WTC11 (cell line): ENCODE measurements at regions not wholly inside any gene's neighbourhood (a gene's known extent, or its start where the extent isn't known, plus 50 kb on each side); places are given as distances from the start of the nearest gene placed in this dataset.

Experiments
- ATAC-seq: fragments of 200-7000 bp; cut with Tn5 transposase; 2 replicates; pipeline ENCODE4 v1.10.0; 2021; ENCODE audit warnings: mild to moderate bottlenecking, moderate library complexity
- CTCF ChIA-PET: fragments of 300-600 bp; sonication (Branson Sonifier 250); formaldehyde crosslinking; loops from one replicate; lab custom pipeline; 2021; ENCODE audit warnings: antibody characterized with exemption; lab: Charles Lee
- POLR2A ChIA-PET: fragments of 350-600 bp; sonication (Branson Sonifier 250); formaldehyde crosslinking; loops from one replicate; lab custom pipeline; 2021; ENCODE audit warnings: antibody characterized with exemption; lab: Charles Lee
- DNase-seq: peaks from one replicate; pipeline ENCODE4 v3.0.0; 2021; ENCODE audit warnings: low spot score
- H3K27ac Mint-ChIP-seq: 2 replicates; pipeline ENCODE4 v1.8.0; 2021; ENCODE audit warnings: mixed read lengths
- H3K27me3 Mint-ChIP-seq: 2 replicates; pipeline ENCODE4 v1.8.0; 2021; ENCODE audit warnings: low read depth, mild to moderate bottlenecking, moderate library complexity, mixed read lengths
- H3K36me3 Mint-ChIP-seq: 2 replicates; pipeline ENCODE4 v1.8.0; 2021; ENCODE audit warnings: mixed read lengths
- H3K4me1 Mint-ChIP-seq: 2 replicates; pipeline ENCODE4 v1.8.0; 2022; ENCODE audit warnings: mixed read lengths
- H3K4me3 Mint-ChIP-seq: 2 replicates; pipeline ENCODE4 v1.8.0; 2021; ENCODE audit warnings: mild to moderate bottlenecking, moderate library complexity, mixed read lengths
- H3K9me3 Mint-ChIP-seq: 2 replicates; pipeline ENCODE4 v1.8.0; 2021; ENCODE audit warnings: mixed read lengths
- AR ChIP-seq: fragments of 250-450 bp; sonication (Bioruptor Pico); IDR thresholded peaks from 2 replicates; pipeline ENCODE4 v1.9.0; 2021; ENCODE audit warnings: mild to moderate bottlenecking
- CBFB ChIP-seq: sonication (generic); formaldehyde crosslinking; IDR thresholded peaks from 2 replicates; pipeline ENCODE4 v1.8.1; 2022; ENCODE audit warnings: mild to moderate bottlenecking, low read depth, missing genetic modification reagents
- CREB1 ChIP-seq: sonication (generic); formaldehyde crosslinking; IDR thresholded peaks from 2 replicates; pipeline ENCODE4 v1.8.0; 2023; ENCODE audit warnings: mild to moderate bottlenecking, missing genetic modification reagents
- ETV6 ChIP-seq: sonication (generic); formaldehyde crosslinking; IDR thresholded peaks from 2 replicates; pipeline ENCODE4 v1.8.1; 2022; ENCODE audit warnings: mild to moderate bottlenecking, missing genetic modification reagents
- GTF2I ChIP-seq: fragments of 250-450 bp; sonication (Bioruptor Pico); conservative IDR thresholded peaks from 2 replicates; pipeline ENCODE4 v1.4.0; 2021; ENCODE audit warnings: mild to moderate bottlenecking
- JUN ChIP-seq: sonication (generic); formaldehyde crosslinking; IDR thresholded peaks from 2 replicates; pipeline ENCODE4 v1.8.0; 2023; ENCODE audit warnings: mild to moderate bottlenecking, missing genetic modification reagents
- NFE2L1 ChIP-seq: sonication (generic); formaldehyde crosslinking; IDR thresholded peaks from 2 replicates; pipeline ENCODE4 v1.8.1; 2023; ENCODE audit warnings: missing genetic modification reagents
- NFYB ChIP-seq: sonication (generic); formaldehyde crosslinking; conservative IDR thresholded peaks from 2 replicates; pipeline ENCODE4 v1.8.0; 2022; ENCODE audit warnings: low read depth, missing genetic modification reagents
- NR2C2 ChIP-seq: sonication (generic); formaldehyde crosslinking; IDR thresholded peaks from 2 replicates; pipeline ENCODE4 v1.8.0; 2022; ENCODE audit warnings: mild to moderate bottlenecking, missing genetic modification reagents
- PREB ChIP-seq: sonication (generic); formaldehyde crosslinking; IDR thresholded peaks from 2 replicates; pipeline ENCODE4 v1.8.1; 2022; ENCODE audit warnings: mild to moderate bottlenecking, missing genetic modification reagents, moderate library complexity, borderline replicate concordance
- PRRX2 ChIP-seq: fragments of 250-450 bp; sonication (Bioruptor Pico); IDR thresholded peaks from 2 replicates; pipeline ENCODE4 v1.8.0; 2021; ENCODE audit warnings: mild to moderate bottlenecking
- RORB ChIP-seq: fragments of 250-450 bp; sonication (Bioruptor Pico); IDR thresholded peaks from 2 replicates; pipeline ENCODE4 v1.9.0; 2021; ENCODE audit warnings: mild to moderate bottlenecking
- SMAD3 ChIP-seq: sonication (generic); formaldehyde crosslinking; IDR thresholded peaks from 2 replicates; pipeline ENCODE4 v1.8.0; 2022; ENCODE audit warnings: missing genetic modification reagents, mild to moderate bottlenecking, borderline replicate concordance
- SOX15 ChIP-seq: fragments of 250-450 bp; sonication (Bioruptor Pico); IDR thresholded peaks from 2 replicates; pipeline ENCODE4 v1.9.0; 2021; ENCODE audit warnings: mild to moderate bottlenecking
- TCF7 ChIP-seq: sonication (generic); formaldehyde crosslinking; IDR thresholded peaks from 2 replicates; pipeline ENCODE4 v1.8.0; 2022; ENCODE audit warnings: mild to moderate bottlenecking, low read depth, missing genetic modification reagents, moderate library complexity
- USF2 ChIP-seq: sonication (generic); formaldehyde crosslinking; IDR thresholded peaks from 2 replicates; pipeline ENCODE4 v1.8.1; 2023; ENCODE audit warnings: mild to moderate bottlenecking, missing genetic modification reagents, moderate library complexity
- ZNF121 ChIP-seq: sonication (generic); formaldehyde crosslinking; IDR thresholded peaks from 2 replicates; pipeline ENCODE4 v1.8.0; 2023; ENCODE audit warnings: missing genetic modification reagents
- ZNF396 ChIP-seq: fragments of 250-450 bp; sonication (Bioruptor Pico); IDR thresholded peaks from 2 replicates; pipeline ENCODE4 v1.8.0; 2021; ENCODE audit warnings: mild to moderate bottlenecking, moderate library complexity, borderline replicate concordance
- ZNF425 ChIP-seq: fragments of 250-450 bp; sonication (Bioruptor Pico); conservative IDR thresholded peaks from 2 replicates; pipeline ENCODE4 v1.9.0; 2021; ENCODE audit warnings: mild to moderate bottlenecking
- TF ChIP-seq, protein P1 (sequence below): fragments of 250-450 bp; sonication (Bioruptor Pico); IDR thresholded peaks from 2 replicates; pipeline ENCODE4 v1.9.0; 2021; ENCODE audit warnings: moderate library complexity, mild to moderate bottlenecking, inconsistent platforms, borderline replicate concordance
- TF ChIP-seq, protein P2 (sequence below): fragments of 250-450 bp; sonication (Bioruptor Pico); IDR thresholded peaks from 2 replicates; pipeline ENCODE4 v2.1.2; 2022; ENCODE audit warnings: mild to moderate bottlenecking, moderate library complexity

DNA sequence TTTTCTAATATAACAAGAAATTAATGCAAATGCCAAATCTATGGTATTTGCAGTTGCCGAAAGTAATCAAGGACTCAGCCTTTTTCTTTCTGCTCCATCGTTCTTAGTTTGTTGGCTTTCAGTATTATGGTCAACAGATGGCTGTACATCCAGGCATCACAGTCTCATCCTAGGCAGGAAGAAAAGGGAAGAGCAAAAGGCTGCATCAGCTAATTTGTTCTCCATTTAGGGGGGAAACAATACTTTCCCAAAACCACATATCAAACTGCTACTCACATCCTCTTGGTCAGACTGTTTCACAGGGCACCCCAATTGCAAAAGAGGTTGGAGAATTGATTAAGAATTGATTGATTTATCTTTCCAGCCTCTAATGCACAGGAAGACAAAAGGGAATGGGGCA is 89.3 kb downstream of the MDH1 start:
- no peaks in the 10 kb centered on the region for H3K36me3 Mint-ChIP-seq
- ChIA-PET POLR2A (no interaction called here), CTCF (interaction anchor here (1.1 to 1.7 kb wide), 2 partner anchors 21 to 183 kb away, joined by 3 to 6 read pairs; no protein-coding TSS in a partner anchor)
- no peak overlapping the region for H3K4me3 Mint-ChIP-seq
- no peaks in the 10 kb centered on the region for H3K9me3 Mint-ChIP-seq
- no peaks in the 10 kb centered on the region for H3K27me3 Mint-ChIP-seq
- no peak for DNase-seq
- H3K27ac Mint-ChIP-seq: no peak overlapping the region
- no peak for ATAC-seq
- TF ChIP-seq CBFB: no peak
- no peak for TF ChIP-seq NFYB (CRISPR knock-in tag)
- no peak for TF ChIP-seq USF2 (CRISPR knock-in tag)
- no peak for TF ChIP-seq PREB (CRISPR knock-in tag)
- TF ChIP-seq ZNF425: no peak
- no peak for TF ChIP-seq NFE2L1 (CRISPR knock-in tag)
- no peak for TF ChIP-seq ETV6 (CRISPR knock-in tag)
- TF ChIP-seq TCF7 (CRISPR knock-in tag): no peak
- TF ChIP-seq RORB (CRISPR knock-in tag): no peak
- TF ChIP-seq PRRX2 (CRISPR knock-in tag): no peak
- peaks cover 4% of the 10 kb centered on the region for H3K4me1 Mint-ChIP-seq

DNA sequence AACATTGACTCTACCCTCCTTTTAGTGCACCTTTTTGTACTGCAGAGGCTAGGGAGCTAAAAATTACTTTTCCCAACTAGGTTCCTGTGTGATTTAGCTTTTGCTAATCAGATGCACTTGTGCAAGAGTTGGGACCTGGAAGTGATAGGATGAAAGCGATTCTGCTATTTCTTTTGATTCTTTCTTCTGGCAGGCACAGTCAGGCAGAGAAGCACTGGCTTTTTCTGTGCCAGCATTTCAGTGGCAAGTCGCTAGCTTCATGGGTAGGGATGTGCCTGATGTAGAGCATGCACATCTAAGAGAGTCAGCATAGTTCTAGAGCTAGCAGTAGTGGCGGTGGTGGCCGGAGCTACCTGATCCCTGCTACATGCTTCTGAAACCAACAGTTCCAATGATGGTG is 89.8 kb downstream of the MDH1 start:
- Mint-ChIP-seq H3K4me1 (peaks cover 4% of the 10 kb centered on the region), H3K27me3 (no peaks in the 10 kb centered on the region), H3K27ac (no peak overlapping the region), H3K4me3 (no peak overlapping the region), H3K9me3 (no peaks in the 10 kb centered on the region), H3K36me3 (no peaks in the 10 kb centered on the region)
- ChIA-PET POLR2A (no interaction called here), CTCF (interaction anchor here (1.1 to 1.7 kb wide), 2 partner anchors 20 to 183 kb away, joined by 3 to 6 read pairs; no protein-coding TSS in a partner anchor)
- DNase-seq (no peak), ATAC-seq (no peak)
- TF ChIP-seq, protein P1, sequence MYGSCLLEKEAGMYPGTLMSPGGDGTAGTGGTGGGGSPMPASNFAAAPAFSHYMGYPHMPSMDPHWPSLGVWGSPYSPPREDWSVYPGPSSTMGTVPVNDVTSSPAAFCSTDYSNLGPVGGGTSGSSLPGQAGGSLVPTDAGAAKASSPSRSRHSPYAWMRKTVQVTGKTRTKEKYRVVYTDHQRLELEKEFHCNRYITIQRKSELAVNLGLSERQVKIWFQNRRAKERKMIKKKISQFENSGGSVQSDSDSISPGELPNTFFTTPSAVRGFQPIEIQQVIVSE (CRISPR knock-in tag): no peak
- TF ChIP-seq ZNF121 (CRISPR knock-in tag): no peak
- no peak for TF ChIP-seq SOX15 (CRISPR knock-in tag)
- TF ChIP-seq NR2C2 (CRISPR knock-in tag): no peak
- TF ChIP-seq ZNF396 (CRISPR knock-in tag): no peak
- no peak for TF ChIP-seq JUN
- TF ChIP-seq CREB1 (CRISPR knock-in tag): no peak
- TF ChIP-seq SMAD3: no peak
- TF ChIP-seq, protein P2, sequence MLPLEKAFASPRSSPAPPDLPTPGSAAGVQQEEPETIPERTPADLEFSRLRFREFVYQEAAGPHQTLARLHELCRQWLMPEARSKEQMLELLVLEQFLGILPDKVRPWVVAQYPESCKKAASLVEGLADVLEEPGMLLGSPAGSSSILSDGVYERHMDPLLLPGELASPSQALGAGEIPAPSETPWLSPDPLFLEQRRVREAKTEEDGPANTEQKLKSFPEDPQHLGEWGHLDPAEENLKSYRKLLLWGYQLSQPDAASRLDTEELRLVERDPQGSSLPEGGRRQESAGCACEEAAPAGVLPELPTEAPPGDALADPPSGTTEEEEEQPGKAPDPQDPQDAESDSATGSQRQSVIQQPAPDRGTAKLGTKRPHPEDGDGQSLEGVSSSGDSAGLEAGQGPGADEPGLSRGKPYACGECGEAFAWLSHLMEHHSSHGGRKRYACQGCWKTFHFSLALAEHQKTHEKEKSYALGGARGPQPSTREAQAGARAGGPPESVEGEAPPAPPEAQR (CRISPR knock-in tag): no peak
- no peak for TF ChIP-seq GTF2I (CRISPR knock-in tag)
- TF ChIP-seq ZNF425: no peak
- TF ChIP-seq AR: no peak
